LoVo (cell line): ENCODE measurements at regions not wholly inside any gene's neighbourhood (a gene's known extent, or its start where the extent isn't known, plus 50 kb on each side); places are given as distances from the start of the nearest gene placed in this dataset.
"Not testable (repeated sequence)": the region's sequence is repeated elsewhere in the genome, so short reads cannot be mapped to it uniquely, and the experiment has no call there.

Source experiments
- DNase-seq: peaks from one replicate; pipeline ENCODE4 v3.0.0-alpha.2; 2016; ENCODE audit warnings: low spot score

GRCh38 chr1:29800120-29800519, 563.8 kb downstream of the PTPRU start:
- no peak for DNase-seq

- no peak for DNase-seq
Measured at GRCh38 chr1:29798699-29799566, 562.6 kb downstream of the PTPRU start.

DNA sequence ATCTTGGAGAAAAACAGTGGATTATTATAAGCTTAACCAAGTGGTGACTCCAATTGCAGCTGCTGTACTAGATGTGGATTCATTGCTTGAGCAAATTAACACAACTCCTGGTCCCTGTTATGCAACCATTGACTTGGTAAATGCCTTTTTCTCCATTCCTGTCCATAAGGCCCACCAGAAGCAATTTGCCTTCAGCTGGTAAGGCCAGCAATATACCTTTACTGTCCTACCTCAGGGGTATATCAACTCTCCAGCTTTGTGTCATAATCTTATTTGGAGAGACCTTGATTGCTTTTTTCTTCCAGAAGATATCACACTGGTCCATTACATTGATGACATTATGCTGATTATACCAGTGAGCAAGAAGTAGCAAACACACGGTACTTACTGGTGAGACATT, 560.8 kb downstream of the PTPRU start:
- DNase-seq, result not testable (repeated sequence)

DNA sequence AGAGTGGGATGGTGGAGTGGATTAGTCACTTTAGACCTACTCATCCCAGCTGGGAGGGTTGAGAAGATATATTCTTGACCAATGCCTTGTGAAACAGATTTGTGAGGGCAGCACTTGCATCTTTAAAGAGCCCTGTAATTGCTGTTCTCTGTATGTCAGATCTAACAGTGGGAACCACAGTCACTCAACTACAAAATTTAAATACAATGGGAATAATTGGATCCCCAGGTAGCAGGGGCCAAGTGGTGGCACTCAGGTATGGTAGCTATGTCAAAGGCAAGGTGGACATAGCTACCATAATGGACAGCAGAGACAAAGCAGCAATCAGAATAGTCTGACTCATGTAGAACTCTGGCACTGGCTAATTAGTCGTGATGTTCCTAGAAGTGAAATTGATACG, 559.6 kb downstream of the PTPRU start:
- DNase-seq, result not testable (repeated sequence)

- DNase-seq, result no peak
Measured at GRCh38 chr1:29793653-29794348, 557.5 kb downstream of the PTPRU start.

- peak; percentile 63 for DNase-seq
Measured at GRCh38 chr1:29793101-29793546, 556.8 kb downstream of the PTPRU start.

DNA sequence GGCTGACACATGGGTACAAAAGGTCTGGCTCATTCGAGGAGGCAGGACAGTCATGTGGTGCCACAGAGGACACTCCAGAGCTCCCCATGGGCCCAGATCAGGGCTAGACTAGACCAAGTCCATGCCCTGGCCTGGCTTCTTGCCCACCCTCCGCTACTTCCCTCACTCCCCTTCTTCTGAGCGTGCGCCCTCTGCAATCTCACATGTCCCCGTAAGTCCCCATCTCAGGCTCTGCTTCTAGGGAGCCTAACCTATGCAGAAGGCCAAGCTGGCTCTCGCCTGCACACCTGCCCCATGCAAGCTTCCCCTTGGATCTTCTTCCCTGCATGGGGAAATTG, 553.6 kb downstream of the PTPRU start:
- peak; percentile 4 for DNase-seq

GRCh38 chr1:29789221-29789909, 553.0 kb downstream of the PTPRU start:
- no peak for DNase-seq

GRCh38 chr1:29786791-29787732, 550.7 kb downstream of the PTPRU start:
- DNase-seq, result no peak

GRCh38 chr1:29786195-29786594, 549.9 kb downstream of the PTPRU start:
- no peak for DNase-seq

DNA sequence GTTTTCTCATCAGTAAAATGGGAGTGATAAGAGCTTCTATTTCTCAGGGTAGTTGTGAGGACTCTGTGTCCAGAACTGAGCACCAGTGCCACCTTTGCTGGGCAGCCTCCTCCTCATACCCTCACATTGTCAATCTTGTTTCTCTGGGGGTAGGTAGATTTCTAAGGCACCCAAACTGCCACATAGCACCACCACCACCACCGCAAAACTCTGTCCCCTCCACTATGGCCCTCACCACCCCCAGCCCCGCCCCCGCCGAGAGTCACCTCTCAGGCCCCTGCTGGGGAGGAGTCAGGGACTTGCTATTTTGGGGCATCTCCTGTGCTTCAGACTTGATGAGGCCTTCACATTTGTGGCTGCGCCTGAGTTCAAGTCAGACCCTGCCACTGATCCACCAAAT, 549.2 kb downstream of the PTPRU start:
- no peak for DNase-seq

DNA sequence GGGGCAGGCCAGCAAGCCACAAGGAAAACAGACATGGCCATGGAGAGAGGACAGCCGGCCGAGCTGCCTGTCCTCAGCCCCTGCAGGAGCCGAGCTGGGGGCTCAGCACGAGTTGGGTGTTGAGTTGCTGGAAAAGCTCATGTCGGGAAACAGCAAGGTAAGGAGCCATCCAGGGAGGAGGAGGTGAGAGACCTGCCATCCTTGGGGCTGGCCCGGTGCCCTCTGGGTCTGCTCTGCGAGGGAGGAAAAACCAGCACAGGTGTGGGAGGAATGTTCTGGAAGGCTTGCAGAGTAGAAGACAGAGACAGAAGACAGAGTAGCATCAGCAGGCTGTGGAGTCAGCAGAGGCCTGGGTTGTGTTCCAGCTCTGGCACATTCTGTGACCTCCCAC, 548.8 kb downstream of the PTPRU start:
- no peak for DNase-seq

- DNase-seq, result no peak
Measured at GRCh38 chr1:29784276-29785136, 548.2 kb downstream of the PTPRU start.

DNA sequence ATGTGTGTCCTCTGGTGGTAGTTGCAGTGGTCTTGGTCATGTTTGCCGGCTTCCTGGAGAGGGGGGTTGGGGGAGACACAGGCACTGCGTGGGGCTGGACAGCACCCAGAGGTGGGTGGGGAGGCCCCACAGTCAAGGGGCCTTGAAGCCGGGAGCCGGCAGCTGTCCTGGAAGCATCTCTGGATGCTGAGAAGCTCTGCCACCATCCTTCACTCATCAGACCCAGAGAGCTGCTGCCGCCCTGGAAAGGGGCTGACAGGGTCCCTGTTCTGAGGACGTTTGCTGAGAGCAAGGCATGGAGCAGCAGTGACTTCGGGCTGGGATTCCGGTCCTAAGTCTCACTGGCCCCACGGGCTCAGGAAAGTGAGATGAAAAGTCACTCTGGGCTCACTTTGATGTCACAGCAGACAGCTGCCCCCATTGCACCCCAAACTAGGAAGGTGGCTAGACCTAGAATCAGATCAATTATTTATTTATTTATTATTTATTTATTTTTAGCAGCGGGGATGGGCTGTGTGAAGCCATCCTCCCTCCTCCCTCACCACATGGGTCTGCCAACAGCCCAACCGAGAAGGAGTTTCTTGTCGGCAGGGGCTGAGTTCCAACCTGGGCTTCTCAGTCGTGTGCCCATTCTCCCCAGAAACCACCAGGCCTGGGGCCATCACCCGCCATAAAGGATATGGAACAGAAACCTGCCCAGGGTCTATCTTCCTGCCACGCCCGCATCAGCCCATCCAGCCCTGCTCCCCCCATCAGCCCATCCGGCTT, 547.4 kb downstream of the PTPRU start:
- no peak for DNase-seq

DNA sequence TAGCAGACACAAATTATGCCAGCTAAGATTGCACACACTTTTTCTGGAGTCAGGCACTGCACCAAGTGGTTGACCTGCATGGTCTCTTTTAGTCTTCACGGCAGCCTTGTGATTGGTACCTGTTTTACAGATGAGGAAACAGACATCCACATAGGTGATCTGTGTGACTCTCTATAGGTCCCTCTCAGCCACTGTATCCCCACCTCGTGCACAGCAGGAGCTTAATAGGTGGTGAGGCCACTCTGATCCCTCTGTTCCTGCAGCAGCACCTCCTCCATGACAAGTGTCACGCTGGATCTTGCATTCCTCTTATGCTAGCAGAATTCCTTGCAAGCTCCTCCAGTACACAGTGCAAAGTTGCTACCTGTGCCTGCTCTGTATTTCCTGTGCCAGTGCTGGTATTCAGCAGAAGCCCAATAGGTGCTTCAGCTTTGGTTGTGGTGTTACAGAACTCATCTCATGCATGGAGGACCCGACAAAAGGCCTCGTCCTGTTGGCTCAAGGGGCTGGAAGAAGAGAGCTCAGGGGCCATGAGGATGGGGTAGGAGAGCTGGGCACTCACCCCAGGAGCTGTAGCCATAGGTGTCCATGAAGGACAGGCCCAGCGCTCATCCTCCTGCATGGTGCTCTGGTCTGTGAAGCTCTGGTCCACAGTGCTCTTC, 546.7 kb downstream of the PTPRU start:
- DNase-seq, result no peak

- DNase-seq, result no peak
Measured at GRCh38 chr1:29779146-29779545, 542.8 kb downstream of the PTPRU start.

GRCh38 chr1:29777522-29777921, 541.2 kb downstream of the PTPRU start:
- no peak for DNase-seq

DNA sequence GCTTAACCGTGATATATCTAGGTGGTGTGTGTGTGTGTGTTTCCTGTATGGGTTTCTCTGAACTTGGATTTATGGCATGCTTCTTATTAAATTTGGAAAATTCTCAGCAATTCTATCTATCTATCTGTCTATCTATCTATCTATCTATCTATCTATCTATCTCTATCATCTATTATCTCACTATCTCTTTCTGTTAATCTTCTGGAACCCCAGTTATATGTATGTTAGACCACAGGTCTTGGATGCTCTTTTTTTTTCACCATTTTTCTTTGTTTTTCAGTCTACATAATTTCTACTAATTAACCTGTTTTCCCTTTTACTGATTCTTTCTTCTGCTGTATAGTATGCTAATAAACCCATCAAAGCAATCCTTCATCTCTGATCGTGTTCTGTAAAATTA, 538.0 kb downstream of the PTPRU start:
- DNase-seq, result no peak

DNA sequence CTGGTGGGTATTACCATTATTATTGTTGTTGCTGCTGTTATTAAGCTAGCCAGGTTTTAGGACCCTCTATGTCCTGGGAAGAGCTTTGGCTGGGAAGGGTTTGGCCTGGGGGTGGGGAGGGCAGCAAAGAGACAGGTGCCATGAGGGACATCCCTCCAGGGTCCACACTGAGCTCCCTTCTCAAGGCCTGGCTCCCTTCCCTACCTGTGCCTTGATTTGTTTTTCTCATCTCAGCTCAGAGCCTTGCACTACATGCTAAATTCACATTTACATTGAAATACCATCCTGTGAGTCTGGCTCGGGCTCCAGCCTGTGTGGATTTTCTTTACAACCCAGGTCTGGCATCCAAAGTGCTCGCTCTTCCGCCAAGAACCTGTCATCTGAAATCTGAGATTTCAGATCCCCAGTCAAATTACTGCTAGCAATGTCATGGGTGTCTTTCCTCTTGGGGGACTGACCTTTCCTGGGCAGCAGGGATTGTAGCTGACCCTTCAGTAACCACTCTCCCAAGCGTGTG, 536.3 kb downstream of the PTPRU start:
- no peak for DNase-seq
